ENCODE measurements at regions not wholly inside any gene's neighbourhood (a gene's known extent, or its start where the extent isn't known, plus 50 kb on each side); places are given as distances from the start of the nearest gene placed in this dataset.
"Not testable (repeated sequence)": the region's sequence is repeated elsewhere in the genome, so short reads cannot be mapped to it uniquely, and the experiment has no call there.

DNA sequence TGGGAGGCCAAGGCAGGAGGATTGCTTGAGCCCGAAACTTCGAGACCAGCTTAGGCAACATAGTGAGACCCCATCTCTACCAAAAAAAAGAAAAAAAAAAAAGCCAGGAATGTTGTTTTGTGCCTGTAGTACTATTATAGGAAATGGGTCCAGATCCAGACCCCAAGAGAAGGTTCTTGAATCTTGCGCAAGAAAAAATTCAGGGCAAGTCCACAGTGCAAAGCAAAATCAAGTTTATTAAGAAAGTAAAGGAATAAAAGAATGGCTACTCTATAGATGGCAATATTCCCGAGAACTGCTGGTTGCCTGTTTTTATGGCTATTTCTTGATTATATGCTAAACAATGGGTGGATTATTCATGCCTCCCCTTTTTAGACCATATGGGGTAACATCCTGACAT, 51.2 kb upstream of the RDX start:
- DNase-seq (ENCODE audit: low spot score), result no peak

- DNase-seq (ENCODE audit: low spot score), result no peak
These were observed 53.0 kb upstream of the RDX start for GRCh38 chr11:110349138-110349996.

GRCh38 chr11:110349997-110350383, 53.6 kb upstream of the RDX start:
- not testable (repeated sequence) for DNase-seq (ENCODE audit: low spot score)

- DNase-seq (ENCODE audit: low spot score), result no peak
These were observed 58.8 kb upstream of the RDX start for GRCh38 chr11:110355011-110355744.

DNA sequence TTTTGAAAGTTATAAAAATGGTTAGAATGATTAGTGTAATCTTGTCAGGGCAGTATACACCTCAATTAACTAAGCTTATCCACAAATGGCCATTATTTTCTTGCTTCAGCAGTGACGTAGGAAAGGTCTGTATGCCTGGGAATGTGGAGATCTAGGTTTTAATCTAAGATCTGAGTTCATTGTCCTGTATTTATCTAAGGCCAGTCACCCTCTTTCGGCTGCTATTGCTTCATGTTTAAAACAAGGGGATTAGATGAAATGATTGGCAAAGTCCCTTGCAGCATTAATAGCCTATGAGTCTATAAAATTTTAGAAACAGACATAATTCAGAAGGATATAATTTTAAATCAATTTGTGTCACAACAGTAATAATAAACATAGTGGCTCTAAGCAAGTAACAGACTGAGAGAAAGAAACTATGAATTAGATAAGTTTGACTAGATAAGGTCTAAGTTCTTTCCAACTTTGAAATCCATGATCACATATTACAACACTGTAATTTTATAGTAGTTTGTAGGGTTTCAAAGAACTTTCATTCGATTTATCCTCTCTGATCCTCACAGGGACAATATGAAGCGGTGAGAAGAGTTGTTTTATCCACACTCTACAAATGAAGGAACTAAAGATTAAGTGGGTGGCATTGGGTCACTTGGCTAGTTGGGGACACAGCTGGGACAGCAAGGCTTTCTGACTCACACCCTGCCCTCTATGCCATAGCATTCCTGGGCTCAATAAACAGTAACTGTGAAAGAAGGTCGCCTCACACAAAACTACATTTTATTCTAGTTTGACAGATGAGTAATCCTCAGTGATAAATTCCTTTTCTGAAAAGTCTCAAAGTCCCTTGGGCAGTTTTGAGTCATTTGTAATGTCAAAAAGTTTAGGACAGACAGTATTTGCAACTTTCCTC, 60.6 kb upstream of the RDX start:
- DNase-seq (ENCODE audit: low spot score), result peak; percentile 65

GRCh38 chr11:110358336-110358735, 61.9 kb upstream of the RDX start:
- no peak for DNase-seq (ENCODE audit: low spot score)

DNA sequence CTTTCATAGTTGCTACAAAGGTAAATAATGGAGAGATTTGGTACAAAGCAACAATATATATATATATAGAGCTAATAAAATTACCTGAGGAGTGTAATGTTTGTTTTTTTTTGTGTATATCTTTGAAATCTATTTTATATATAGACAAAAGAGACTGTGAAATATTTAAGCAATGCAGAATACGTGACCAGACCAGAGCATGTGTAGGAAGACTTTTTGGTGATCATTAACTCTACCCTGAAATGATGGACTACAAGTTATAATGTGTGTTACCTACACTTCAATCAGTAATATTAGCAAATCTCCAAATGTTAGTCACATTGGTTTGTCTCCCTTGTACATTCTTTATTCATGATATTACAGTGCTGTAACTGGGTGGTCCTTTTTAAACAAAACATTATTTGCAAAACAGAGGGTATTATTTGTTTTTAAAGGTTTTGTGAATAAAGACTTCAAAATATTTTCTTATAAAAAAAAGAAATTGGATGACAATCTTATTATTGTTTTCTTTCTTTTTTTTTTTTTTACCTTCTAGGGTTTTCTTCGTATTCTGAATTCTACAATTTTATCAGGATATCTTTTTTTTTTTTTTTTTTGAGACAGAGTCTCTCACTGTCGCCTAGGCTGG, 64.5 kb upstream of the RDX start:
- not testable (repeated sequence) for DNase-seq (ENCODE audit: low spot score)

DNA sequence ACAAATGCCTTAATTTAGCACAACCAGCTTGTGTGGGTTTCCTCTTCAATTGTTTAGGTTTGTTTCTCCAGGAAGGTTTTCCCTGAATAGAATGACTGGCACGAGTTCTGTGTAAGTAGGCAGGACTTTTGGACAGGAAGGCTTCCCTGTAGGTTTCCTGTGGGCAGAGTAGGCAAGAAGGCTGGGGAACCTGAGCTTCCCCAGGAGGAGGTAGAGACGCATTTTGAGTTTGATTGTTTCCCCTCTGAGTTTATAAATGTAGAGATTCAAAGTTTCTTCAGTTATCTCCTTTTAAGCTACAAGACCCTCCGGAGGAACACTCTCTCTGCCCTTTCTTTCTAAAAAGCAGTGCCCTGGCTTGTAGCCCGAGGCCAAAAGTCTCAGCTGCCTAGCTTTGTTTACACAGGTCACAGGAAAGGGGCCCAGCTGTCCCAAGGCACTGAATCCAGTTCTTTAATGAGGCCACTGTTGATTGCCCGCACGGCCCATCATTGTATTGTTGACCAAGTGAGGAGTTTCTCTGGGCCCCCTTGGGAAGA, 66.6 kb upstream of the RDX start:
- DNase-seq (ENCODE audit: low spot score), result peak; percentile 83

- peak; percentile 62 for DNase-seq (ENCODE audit: low spot score)
These were observed 63.5 kb upstream of the FDX1 start for GRCh38 chr11:110366291-110366690.

DNA sequence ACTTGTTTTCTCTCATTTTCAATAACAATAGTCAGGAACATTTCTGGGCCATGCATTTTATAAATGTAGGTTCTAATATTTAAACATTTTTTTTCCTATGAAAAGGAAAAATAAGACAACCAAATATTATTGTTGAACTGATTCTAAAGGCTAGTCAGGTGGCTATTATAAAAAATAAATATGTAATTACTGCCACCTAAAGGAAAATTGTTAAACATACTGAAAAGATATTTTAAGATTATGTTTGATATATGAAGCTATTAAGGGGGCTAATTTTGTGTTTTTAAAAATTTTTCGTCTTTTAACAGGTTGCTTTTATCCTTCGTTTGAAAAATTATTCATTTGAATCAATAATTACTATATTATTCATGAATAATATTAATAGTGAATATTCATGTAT, 62.2 kb upstream of the FDX1 start:
- DNase-seq (ENCODE audit: low spot score), result no peak

- no peak for DNase-seq (ENCODE audit: low spot score)
These were observed 58.7 kb upstream of the FDX1 start for GRCh38 chr11:110371084-110371483.

DNA sequence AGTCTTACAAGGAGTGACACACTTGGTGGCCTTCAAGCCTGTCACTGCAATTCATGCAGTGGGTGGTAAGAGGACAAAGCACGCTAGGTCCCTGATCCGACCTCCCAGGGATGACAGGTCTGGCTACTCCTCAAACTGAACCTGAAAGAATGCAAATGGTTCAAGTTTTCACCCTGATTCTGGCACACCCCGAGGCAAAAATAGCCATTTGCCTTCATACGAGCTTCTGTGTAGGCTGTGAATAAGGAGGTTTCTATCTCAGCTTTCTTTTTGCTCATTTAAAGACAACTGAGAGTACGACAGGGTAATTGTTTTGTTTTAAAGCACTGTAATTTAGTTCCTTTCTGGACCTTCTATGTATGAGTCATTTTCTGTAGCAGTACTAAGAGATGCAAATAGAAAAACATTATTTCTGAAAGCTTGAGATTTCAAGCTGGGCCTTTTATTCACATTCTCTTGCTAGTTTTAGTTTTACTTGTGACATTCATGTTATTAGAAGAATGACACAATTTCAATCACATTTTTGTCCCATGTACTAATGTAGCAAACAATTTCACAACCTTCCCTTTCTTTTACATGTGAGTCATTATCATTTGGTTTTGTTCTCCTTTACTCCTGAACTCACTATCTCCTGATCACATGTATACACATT, 56.6 kb upstream of the FDX1 start:
- no peak for DNase-seq (ENCODE audit: low spot score)

DNA sequence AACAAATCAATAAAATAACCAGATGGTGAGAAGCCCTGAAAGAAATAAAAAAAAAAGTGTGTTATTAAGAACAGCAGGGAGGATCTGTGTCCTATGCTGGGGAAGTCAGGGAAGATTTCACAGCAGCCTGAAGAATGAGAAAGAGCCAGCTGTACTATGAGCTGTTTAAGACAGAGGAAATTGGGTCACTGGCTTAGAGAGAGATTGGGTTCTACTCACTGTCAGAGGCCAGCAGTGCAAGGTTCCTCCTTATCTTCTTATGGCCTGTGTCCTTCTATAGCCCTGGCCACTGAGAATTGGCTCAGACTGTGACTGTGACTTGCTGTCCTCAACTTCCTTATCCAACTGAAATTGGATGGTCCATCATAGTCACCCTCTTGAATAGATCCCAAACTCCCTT, 54.8 kb upstream of the FDX1 start:
- no peak for DNase-seq (ENCODE audit: low spot score)

DNA sequence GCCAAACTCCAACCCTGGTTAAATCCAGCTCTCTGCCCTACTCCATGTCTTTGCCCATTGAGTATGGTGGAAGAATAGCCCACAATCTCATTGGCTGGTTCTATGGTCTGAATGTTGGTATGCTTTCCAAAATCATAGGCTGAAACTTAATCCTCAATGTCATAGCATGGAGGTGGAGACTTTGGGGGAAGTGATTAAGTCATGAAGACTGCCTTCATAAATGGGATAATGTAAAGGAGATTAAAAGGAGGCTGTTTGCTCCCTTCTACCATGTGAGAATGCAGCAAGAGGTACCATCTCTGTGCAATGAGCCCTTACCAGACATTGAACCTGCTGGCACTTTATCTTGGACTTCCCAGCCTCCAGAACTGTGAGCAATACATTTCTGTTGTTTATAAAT, 54.4 kb upstream of the FDX1 start:
- DNase-seq (ENCODE audit: low spot score), result no peak

DNA sequence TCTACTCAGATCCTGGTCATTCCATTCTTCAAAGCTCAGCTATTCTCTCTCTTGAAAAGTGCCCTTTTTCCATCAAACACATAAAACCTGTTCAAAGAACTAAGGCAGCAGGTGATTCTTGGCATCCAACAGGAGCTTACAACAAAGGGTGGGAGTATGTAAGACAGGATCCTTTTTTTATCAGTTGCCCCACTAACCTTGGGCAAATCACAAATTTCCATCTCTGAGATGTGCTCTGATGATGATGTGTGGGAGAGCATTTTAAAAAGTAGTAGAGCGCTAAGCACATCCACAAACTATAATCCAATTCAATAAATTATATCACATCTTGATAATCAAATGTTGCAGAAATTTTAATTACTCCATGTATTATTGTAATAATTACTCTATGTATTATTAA, 53.7 kb upstream of the FDX1 start:
- no peak for DNase-seq (ENCODE audit: low spot score)

- DNase-seq (ENCODE audit: low spot score), result peak; percentile 84
These were observed 52.9 kb upstream of the FDX1 start for GRCh38 chr11:110376711-110377324.

DNA sequence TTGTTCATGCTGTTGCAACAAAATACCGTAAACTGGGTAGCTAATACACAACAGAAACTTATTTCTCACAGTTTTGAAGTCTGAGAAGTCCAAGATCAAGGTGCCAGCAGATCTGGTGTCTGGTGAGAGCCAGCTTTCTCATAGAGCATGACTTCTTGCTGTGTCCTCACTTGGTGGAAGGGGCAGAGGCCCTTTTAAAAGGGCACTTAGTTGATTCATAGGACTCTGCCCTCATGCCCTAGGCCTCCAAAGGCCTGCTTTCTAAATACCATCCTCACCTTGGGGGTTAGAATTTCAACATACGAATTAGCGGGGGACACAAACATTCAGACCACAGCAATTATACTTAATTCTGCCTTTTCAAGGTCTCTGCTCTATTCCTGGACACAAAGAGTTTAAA, 52.3 kb upstream of the FDX1 start:
- DNase-seq (ENCODE audit: low spot score), result no peak

- DNase-seq (ENCODE audit: low spot score), result no peak
These were observed 50.5 kb upstream of the FDX1 start for GRCh38 chr11:110379261-110379660.

DNA sequence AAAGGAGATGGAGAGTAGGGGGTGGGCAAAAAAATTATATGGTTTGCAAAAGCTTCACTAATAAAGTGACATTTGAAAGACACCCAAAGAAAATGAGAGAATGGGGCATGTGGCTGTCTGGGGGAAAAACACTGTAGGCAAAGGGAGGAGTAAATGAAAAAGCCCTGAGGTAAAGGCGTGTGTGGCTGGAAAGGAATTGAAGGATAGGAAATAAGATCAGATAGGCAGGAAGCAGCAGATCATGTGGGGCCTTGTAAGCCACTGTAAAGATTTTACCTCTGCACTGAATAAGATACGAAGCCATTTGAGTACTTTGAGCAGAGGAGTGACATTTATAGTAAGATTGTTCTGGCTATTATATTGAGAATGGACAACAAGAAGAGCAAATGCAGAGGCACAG, 49.8 kb upstream of the FDX1 start:
- no peak for DNase-seq (ENCODE audit: low spot score)

Measured in H4 (cell line).